ENCODE measurements at regions not wholly inside any gene's neighbourhood (a gene's known extent, or its start where the extent isn't known, plus 50 kb on each side); places are given as distances from the start of the nearest gene placed in this dataset.

- TF ChIP-seq POLR2AphosphoS5 (IDR thresholded peaks at IDR 0.05), result no peak
- TF ChIP-seq SMC3 (conservative IDR thresholded peaks at IDR 0.05; ENCODE audit: poor library complexity), result no peak
- TF ChIP-seq CTCF (IDR thresholded peaks at IDR 0.05; ENCODE audit: poor library complexity, severe bottlenecking), result no peak
Observed at GRCh38 chr2:71949537-71949798, 198.2 kb downstream of the CYP26B1 start.

All from neural cell (in vitro differentiated cells).